Activated T-cell treated with anti-CD3 and anti-CD28 coated beads, Interleukin-2, amount 50 U/mL, for 48 hours (primary cell): ENCODE measurements at regions not wholly inside any gene's neighbourhood (a gene's known extent, or its start where the extent isn't known, plus 50 kb on each side); places are given as distances from the start of the nearest gene placed in this dataset.

Source experiments
- DNase-seq, 2 experiments: peaks; one replicate each; pipeline ENCODE4 v3.0.0-alpha.2; 2020

DNA sequence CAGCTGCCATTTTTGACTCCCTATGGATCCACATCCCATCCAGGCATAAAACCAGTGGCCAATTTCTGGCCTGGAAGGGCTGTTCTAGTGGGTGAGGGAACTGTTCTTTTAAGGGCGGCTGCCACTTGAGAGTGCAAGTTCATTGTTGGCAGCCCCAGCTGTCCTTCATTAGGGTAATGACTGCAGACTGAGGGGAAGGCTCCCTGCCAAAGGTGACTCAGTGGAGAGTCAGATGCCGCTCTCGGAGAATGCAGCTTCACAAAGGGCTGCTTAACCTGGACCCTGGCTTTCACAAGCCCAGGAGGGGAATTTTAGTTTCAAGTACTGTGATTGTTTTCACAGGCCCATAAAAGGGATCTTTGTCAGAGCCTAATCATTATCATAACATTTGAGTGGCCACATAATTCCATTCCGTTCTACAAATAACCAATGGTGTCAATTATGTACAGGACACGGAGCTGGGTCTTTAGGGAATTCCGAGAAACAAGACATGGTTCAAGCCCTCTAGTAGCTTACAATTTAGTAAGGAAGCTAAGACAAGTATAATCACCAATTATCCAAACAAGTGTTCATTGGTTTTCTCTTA lies 235.7 kb downstream of the CDCA7 start:
- DNase-seq, result no peak

DNA sequence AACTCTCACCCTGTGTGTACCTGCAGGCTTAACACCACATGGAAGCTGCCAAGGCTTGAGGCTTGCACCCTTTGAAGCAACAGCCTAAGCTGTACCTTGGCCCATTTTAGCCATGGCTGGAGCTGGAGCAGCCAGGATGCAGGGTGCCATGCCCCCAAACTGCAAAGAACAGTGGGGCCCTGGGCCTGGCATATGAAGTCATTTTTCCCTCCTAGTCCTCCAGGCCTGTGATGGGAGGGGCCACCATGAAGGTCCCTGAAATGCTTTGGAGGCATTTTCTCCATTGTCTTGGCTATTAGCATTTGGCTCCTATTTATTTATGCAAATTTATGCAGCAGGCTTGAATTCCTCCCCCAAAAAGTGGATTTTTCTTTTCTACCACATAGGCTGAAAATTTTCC lies 238.4 kb downstream of the CDCA7 start:
- DNase-seq, result no peak

DNA sequence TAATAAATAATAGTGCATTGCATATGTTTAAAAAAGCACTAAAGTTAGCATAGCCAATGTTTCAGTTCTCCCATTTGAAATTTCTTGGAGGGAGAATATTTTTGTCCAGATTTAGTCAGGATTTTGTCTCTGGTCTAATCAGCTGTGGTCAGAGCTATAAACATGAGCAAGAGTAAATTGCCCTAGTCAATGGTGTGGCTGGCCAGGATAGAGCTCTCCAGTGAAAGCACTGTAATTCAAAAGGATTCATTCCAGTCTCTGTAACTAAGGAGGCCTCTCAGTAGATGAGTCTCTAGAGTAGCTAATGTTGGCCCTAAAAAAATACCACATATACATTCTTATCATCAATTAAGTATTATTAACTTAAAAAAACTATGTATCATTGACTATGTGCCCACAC lies 241.6 kb downstream of the CDCA7 start:
- no peak for DNase-seq

GRCh38 chr2:173598525-173598924 lies 243.9 kb downstream of the CDCA7 start:
- no peak for DNase-seq

GRCh38 chr2:173599821-173600359 lies 245.2 kb downstream of the CDCA7 start:
- no peak for DNase-seq

GRCh38 chr2:173602153-173602795 lies 247.6 kb downstream of the CDCA7 start:
- no peak for DNase-seq

DNA sequence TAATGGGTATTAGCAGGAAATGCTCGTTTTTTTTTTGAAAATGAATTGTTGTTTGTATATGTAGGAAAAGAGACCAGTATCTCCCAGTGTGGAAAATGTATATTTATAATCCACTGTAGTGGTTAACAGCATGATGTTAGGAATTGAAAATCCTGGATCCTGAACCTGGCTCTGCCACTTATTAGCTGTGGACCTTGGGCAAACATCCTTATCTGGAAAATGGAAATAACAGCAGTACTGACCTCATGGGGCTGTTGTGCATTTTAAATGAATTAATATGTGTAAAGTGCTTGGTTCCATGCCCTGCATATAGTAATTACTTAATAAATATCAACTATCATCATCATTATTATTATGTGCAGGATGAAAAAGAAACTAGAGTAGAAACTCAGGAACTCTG lies 251.3 kb downstream of the CDCA7 start:
- DNase-seq, result no peak

- no peak for DNase-seq
Observed at GRCh38 chr2:173606619-173607248, 252.1 kb downstream of the CDCA7 start.

- no peak for DNase-seq
Observed at GRCh38 chr2:173607606-173608311, 253.1 kb downstream of the CDCA7 start.

- DNase-seq, result no peak
Observed at GRCh38 chr2:173611121-173611520, 256.4 kb downstream of the CDCA7 start.

- DNase-seq, result no peak
Observed at GRCh38 chr2:173612354-173612753, 257.7 kb downstream of the CDCA7 start.

GRCh38 chr2:173613386-173613785 lies 258.7 kb downstream of the CDCA7 start:
- no peak for DNase-seq

- DNase-seq, result no peak
Observed at GRCh38 chr2:173614265-173614930, 259.7 kb downstream of the CDCA7 start.

- DNase-seq, result no peak
Observed at GRCh38 chr2:173623438-173624319, 269.0 kb downstream of the CDCA7 start.

DNA sequence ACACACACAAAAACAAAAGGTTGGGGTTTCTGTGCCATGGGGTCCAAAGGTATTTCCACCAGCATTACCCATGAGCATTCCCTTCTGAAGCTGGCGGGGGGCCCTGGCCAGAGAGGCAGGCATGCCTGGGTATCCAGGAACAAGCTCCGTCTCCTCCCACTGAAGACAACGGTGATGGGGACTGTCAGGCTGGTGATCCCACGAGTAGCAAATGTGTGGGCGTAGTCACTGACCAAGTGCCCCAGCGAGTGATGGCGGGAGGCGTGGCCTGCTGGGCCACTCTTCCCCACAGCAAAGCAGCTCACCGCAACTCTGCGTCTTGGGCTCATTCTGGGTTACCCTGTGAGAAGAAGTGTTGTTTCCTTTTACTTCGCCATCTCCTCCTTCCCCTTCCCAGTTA lies 270.6 kb downstream of the CDCA7 start:
- DNase-seq, result no peak

- no peak for DNase-seq
Observed at GRCh38 chr2:173629076-173629475, 274.4 kb downstream of the CDCA7 start.

- DNase-seq, result no peak
Observed at GRCh38 chr2:173630425-173631126, 275.9 kb downstream of the CDCA7 start.

- DNase-seq, result no peak
Observed at GRCh38 chr2:173631127-173631460, 276.4 kb downstream of the CDCA7 start.

DNA sequence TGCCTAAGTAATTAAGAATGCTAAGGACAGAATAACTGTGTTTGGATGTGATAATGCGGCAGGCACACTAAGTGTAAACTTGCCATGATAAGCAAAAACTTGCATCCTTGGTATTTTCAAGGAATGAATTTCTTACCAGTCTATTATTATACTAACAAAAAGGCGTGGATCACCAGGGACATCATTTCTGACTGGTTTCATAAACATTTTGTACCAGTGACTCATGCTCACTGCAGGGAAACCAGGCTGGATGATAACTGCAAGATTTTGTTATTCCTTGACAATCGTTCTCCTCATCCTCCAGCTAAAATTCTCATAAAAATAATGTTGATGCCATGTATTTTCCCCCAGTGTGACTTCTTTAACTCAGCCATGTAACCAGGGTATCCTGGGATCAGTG lies 289.5 kb downstream of the CDCA7 start:
- no peak for DNase-seq

- DNase-seq, result no peak
Observed at GRCh38 chr2:173647681-173648311, 293.1 kb downstream of the CDCA7 start.

DNA sequence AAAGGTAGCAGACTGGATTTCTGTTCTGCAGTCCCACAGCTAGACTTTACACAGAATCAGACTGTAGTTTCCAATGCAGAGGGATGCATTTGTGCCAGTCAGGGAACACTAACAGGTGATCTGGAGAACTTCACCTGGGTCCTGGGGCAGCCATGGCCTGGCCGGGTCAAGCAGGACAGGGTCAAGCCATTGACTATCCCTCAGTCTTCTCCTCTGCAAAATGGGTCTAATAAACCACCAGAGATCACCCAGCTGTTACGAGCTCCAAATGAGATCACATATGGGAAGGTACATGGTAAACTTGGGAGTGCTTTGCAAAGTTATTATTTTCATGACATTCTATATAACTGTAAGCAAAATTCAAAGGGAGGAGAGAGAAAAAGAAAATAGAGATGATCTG lies 294.1 kb downstream of the CDCA7 start:
- no peak for DNase-seq
